Subcutaneous abdominal adipose tissue (tissue), 5 donors: ENCODE measurements at regions not wholly inside any gene's neighbourhood (a gene's known extent, or its start where the extent isn't known, plus 50 kb on each side); places are given as distances from the start of the nearest gene placed in this dataset.

Experiments used
- H3K27ac ChIP-seq: one replicate; pipeline ENCODE4 v1.7.0; 2013; ENCODE audit warnings: low read depth, mild to moderate bottlenecking, inconsistent platforms, low read length, moderate library complexity
- H3K27me3 ChIP-seq, 5 donors: one replicate each; pipeline ENCODE4 v1.7.0; 2013; ENCODE audit warnings: low read length in 5 of 5, inconsistent platforms in 1 of 5; ENCODE audit not compliant: control insufficient read depth in 5 of 5, insufficient read depth in 4 of 5
- H3K36me3 ChIP-seq, 5 donors: one replicate each; pipeline ENCODE4 v1.7.0; 2013; ENCODE audit warnings: low read length in 5 of 5; ENCODE audit not compliant: control insufficient read depth in 5 of 5, insufficient read depth in 5 of 5
- H3K4me1 ChIP-seq, 5 donors: one replicate each; pipeline ENCODE4 v1.7.0; 2013; ENCODE audit warnings: low read length in 5 of 5, mild to moderate bottlenecking in 3 of 5, moderate library complexity in 1 of 5; ENCODE audit not compliant: control insufficient read depth in 5 of 5, insufficient read depth in 5 of 5
- H3K4me3 ChIP-seq, 5 donors: one replicate each; pipeline ENCODE4 v1.7.0; 2013; ENCODE audit warnings: low read length in 5 of 5, low read depth in 1 of 5
- H3K9ac ChIP-seq, 5 donors: one replicate each; pipeline ENCODE4 v1.7.0; 2013; ENCODE audit warnings: low read length in 5 of 5, mild to moderate bottlenecking in 4 of 5, moderate library complexity in 3 of 5
- H3K9me3 ChIP-seq, 5 donors: one replicate each; pipeline ENCODE4 v1.7.0; 2013; ENCODE audit warnings: low read length in 5 of 5; ENCODE audit not compliant: control insufficient read depth in 5 of 5
- donor health status: healthy.
- donor health status: healthy.
- donor health status: healthy.
- donor health status: healthy.
- donor health status: healthy.

DNA sequence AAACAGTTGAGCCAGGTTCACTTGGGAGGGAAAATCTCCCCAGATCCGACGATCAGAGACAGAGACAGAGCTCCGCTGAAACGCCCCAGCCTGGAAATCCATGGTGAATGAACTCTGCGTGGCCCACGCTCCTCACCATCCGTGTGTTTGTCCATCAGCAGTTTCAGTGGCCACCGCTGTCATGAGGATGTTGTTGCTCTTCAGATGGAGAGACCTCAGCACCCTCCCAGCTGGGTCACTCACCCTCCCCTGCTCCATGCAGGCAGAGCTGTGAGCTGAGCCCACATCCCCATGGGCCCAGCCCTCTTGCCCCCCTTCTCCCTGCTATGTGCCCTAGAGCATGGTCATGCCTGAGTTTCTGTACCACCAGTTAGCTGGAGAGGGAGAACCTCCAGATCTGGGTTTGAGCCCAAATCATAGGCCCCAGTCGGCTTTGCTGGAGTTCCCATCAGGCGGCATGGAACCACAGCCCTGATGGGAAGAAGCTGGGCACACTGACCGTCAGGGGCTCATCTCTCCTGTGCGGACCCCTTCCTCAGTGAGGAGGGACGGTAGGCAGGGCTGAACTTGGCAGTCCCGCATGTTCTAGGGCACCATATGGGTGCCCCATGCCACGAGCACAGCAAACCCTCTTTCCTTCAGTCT lies 154.4 kb upstream of the COL5A1 start:
- Histone ChIP-seq H3K27me3 (peaks cover 0 to 20% (median 7%) of the 10 kb centered on the region in 5 donors), H3K9me3 (no peaks in the 10 kb centered on the region), H3K4me1 (peaks cover 5 to 22% (median 13%) of the 10 kb centered on the region in 5 donors), H3K9ac (no peak overlapping the region), H3K27ac (no peak overlapping the region), H3K36me3 (no peaks in the 10 kb centered on the region), H3K4me3 (no peak overlapping the region)

DNA sequence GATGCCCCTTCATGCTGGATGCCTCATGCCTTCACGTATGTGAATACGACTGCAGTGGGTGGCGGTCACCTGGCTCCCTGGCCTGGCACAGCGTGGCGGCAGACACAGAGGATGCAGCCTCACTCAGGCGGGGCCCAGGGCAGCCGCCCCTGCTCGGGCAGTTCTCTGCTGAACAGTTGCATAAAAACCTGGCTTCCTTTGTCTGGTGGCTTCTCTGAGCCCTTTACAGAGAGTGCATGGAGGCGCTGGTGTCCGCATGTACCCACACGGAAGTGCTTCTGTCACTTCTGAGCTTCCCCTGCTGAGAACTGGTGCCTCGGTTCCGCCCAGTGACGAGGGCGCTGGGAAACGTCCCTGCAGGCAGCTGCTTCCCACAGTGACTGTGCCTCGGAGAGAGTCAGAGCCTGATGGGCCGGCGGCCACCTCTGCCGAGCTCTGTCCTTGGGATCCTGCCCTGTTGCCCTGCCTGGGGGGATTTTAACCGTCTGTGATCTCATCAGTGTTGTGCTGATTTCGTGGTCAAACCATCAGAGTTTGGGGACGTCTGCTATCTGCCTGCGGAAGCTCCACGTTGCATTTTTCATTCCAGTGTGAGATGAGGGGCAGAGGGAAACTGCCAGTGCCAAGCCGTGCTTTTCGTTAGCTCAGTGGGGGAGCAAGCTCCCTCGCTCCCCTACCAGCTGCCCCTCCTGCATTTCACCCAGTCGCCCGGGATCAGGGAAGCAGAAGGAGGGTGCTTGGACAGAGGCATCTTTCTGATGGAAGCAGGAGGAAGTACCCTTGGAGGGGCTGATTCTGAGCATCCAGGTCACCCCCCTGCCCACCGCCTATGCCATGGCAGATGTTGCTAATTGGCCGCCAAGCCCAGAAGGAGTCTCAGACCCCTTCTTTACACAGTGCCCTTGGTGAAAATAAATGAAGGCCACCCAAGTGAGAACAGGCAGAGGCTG lies 153.0 kb upstream of the COL5A1 start:
- H3K27ac ChIP-seq = no peak overlapping the region
- peak overlapping the region in 1 of 5 donors; percentile 6 for H3K4me3 ChIP-seq
- H3K9ac ChIP-seq = peak overlapping the region in 2 of 5 donors; percentile 42 to 56
- peaks cover 7 to 36% (median 20%) of the 10 kb centered on the region in 5 donors for H3K4me1 ChIP-seq
- peaks cover 0 to 26% (median 10%) of the 10 kb centered on the region in 5 donors for H3K27me3 ChIP-seq
- no peaks in the 10 kb centered on the region for H3K36me3 ChIP-seq
- no peaks in the 10 kb centered on the region for H3K9me3 ChIP-seq

DNA sequence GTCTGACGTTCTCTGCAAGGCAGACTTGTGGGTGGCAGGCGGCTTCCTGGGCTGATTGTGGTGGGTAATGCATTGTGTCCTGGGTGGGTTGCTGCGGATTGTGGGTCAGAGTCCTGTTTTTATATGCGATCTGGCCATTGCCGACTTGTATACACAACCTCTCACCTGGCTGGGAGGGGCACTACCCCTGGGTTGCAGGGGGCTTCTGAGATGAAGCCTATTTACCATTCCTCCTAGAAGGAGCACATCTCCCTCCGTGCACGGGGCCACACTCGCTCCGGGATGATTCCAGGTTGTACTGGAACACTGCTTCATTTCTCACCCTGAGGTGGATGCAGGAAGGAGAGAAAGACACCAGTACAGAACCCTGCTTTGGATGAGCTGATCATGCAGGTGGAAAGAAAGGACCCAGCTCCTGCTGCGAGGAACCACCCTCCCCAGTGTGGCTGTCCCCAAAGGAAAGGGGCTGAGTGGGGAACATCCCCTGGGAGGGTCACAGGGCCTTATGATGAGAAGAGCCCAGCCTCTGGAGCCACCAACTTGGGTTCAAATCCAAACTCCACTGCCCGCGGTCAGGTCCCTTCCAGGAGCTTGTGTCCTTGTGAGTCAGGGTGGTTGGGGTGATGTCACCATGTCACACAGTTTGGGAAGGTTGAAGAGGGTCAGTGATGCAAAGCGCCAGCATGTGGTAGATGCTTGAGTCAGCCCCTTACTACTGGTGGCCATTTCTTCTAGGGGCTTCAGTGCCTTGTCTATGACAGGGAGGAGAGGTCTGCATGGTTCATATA lies 151.8 kb upstream of the COL5A1 start:
- Histone ChIP-seq H3K27ac (no peak overlapping the region), H3K36me3 (no peaks in the 10 kb centered on the region), H3K4me1 (peaks cover 7 to 36% (median 20%) of the 10 kb centered on the region in 5 donors), H3K9ac (no peak overlapping the region), H3K4me3 (no peak overlapping the region), H3K27me3 (peaks cover 0 to 32% (median 13%) of the 10 kb centered on the region in 5 donors), H3K9me3 (no peaks in the 10 kb centered on the region)

GRCh38 chr9:134490446-134490845 lies 151.2 kb upstream of the COL5A1 start:
- Histone ChIP-seq H3K4me3 (no peak overlapping the region), H3K9ac (no peak overlapping the region), H3K4me1 (peaks cover 7 to 36% (median 20%) of the 10 kb centered on the region in 5 donors), H3K27me3 (peaks cover 0 to 38% (median 13%) of the 10 kb centered on the region in 5 donors), H3K36me3 (no peaks in the 10 kb centered on the region), H3K27ac (no peak overlapping the region), H3K9me3 (no peaks in the 10 kb centered on the region)

DNA sequence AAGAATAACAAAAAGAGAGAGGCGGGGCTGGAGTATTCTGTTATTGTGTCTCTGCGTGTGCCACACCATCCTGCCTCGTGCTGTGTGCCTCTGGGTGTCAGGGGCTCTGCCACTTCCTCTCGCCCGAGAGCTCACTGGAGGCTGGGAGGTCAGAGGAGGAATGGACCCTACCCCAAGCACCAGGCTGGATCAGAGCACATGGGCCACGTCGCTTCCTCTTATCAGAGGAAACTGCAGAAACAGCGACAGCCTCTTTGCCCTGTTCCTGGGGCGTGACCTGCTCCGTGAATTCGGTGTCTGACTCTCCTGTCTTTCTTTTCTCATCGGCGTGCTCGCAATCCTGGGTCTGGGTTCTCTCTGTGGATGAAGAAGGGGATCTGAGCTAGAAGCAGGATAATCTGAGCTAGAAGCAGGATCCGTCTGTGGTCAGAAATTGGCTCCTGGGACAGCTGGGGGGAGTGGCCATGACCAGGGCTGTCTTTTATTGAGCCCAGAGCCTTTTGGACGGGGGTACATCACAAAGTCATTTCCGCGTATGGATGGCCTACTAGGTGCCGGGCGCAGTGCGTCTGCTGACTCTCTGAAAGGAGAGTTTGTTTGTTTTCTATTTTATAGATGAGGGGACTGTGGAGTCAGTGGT lies 150.3 kb upstream of the COL5A1 start:
- no peaks in the 10 kb centered on the region for H3K36me3 ChIP-seq
- no peak overlapping the region for H3K27ac ChIP-seq
- H3K4me3 ChIP-seq = no peak overlapping the region
- peaks cover 0 to 42% (median 13%) of the 10 kb centered on the region in 5 donors for H3K27me3 ChIP-seq
- peaks cover 8 to 38% (median 20%) of the 10 kb centered on the region in 5 donors for H3K4me1 ChIP-seq
- H3K9me3 ChIP-seq = no peaks in the 10 kb centered on the region
- H3K9ac ChIP-seq = peak overlapping the region in 1 of 5 donors; percentile 25

DNA sequence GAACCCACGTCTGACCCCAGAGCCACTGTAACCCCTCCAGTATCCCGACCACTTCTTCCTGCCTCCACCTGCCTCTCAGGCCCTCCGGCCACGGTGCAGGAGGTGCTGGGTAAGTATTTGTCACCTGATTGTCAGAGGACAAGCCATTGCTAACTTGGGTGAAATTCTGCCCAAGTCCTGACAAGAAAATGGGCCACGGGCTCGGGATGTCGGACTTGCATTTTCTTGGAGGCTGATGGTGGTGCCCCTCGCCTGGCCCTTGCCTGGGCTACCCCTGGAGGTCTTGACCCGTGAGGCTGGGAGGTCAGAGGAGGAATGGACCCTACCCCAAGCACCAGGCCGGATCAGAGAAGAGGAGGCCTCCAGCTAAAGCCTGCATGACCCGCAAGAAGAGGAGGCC lies 149.7 kb upstream of the COL5A1 start:
- Histone ChIP-seq H3K9me3 (no peaks in the 10 kb centered on the region), H3K36me3 (no peaks in the 10 kb centered on the region), H3K4me3 (no peak overlapping the region), H3K9ac (peak overlapping the region in 1 of 5 donors; percentile 25), H3K27me3 (peaks cover 0 to 45% (median 15%) of the 10 kb centered on the region in 5 donors), H3K4me1 (peaks cover 12 to 44% (median 23%) of the 10 kb centered on the region in 5 donors), H3K27ac (no peak overlapping the region)

GRCh38 chr9:134492281-134492691 lies 149.3 kb upstream of the COL5A1 start:
- Histone ChIP-seq H3K4me1 (peaks cover 12 to 48% (median 27%) of the 10 kb centered on the region in 5 donors), H3K4me3 (no peak overlapping the region), H3K9me3 (no peaks in the 10 kb centered on the region), H3K27me3 (peaks cover 0 to 45% (median 15%) of the 10 kb centered on the region in 5 donors), H3K36me3 (no peaks in the 10 kb centered on the region), H3K9ac (no peak overlapping the region), H3K27ac (no peak overlapping the region)

DNA sequence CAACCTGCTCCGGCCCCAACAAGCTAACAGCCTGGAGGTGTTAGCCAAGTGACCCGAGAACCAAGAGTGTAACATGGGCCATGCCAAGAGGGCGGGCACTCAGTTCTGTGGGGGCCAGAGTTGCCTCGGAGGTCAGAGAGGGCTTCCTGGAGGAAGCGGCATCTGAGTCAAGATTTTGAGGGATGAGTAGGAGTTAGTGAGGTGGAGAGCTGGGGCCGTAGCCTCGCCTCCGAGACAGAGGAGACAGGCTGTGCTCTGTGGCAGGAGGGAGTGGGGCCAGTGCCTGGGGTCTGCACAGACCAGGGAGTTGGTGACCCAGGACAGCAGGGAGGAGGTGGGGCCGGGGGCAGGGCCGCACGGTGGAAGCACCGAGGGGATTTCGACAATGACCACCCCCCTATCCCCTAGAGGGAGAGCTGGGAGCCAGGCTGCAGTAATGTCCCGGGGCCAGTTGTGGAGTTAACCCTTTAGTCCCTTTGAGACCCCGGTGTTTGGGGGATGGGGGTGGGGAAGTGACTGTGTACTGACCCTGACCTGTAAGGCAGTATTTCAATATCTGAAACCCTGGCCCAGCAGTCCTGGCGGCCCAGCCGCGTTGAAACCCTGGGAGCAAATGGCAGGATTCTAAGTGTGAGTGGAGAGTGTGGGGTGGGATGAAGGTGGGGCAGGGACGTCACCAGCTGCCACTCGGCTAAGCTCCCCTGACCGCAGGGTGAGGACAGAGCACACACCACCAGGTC lies 148.7 kb upstream of the COL5A1 start:
- Histone ChIP-seq H3K4me1 (peaks cover 12 to 52% (median 27%) of the 10 kb centered on the region in 5 donors), H3K4me3 (no peak overlapping the region), H3K36me3 (no peaks in the 10 kb centered on the region), H3K27me3 (peaks cover 0 to 45% (median 15%) of the 10 kb centered on the region in 5 donors), H3K9me3 (no peaks in the 10 kb centered on the region), H3K9ac (no peak overlapping the region), H3K27ac (no peak overlapping the region)
